NCI-H1694 treated with DMSO at 0.1 percent for 48 hours (cell line): ENCODE measurements at regions not wholly inside any gene's neighbourhood (a gene's known extent, or its start where the extent isn't known, plus 50 kb on each side); places are given as distances from the start of the nearest gene placed in this dataset.
"Not testable (repeated sequence)": the region's sequence is repeated elsewhere in the genome, so short reads cannot be mapped to it uniquely, and the experiment has no call there.

Experiments
- DNase-seq: peaks from one replicate; lab custom pipeline; 2025; lab: John Stamatoyannopoulos, UW

DNA sequence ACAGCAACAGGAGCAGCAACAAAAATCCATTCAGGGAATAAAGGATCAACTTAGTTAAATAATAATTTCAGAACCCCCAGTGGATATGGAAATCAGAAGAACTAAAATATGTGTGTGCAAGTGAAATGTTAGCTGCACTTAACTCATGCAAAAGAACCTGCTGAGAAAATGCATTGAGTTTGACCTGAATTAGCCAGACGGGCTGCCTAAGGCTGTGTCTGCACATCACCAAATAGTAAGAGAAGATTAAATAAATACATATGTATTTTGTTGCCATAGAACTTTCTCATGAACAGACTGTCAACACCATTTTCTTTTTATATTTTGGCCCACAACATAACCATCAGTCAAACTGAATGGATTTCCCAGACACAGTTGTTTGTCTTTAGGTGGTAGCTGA is 262.0 kb upstream of the PIK3C3 start:
- DNase-seq = no peak

GRCh38 chr18:41690332-41691127 is 264.5 kb upstream of the PIK3C3 start:
- DNase-seq = no peak

DNA sequence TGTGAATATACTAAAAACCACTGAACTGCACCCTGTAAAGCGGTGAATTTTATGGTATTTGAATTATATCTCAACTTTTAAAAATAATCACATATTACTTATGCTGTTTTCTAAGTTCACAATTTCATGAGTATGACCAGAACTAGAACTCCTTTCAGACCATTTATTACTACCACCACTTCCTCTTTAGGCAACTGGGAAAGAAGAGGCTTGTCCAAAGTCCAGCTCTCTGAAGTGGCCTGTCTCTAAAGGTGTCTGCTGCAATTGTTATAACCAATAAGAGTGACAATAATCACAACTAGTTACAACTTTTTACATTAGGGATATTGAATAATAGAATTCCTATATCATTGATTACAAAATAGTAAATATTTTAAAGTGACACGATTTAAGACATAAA is 267.9 kb upstream of the PIK3C3 start:
- DNase-seq = no peak

GRCh38 chr18:41681138-41681880 is 273.7 kb upstream of the PIK3C3 start:
- DNase-seq = no peak

DNA sequence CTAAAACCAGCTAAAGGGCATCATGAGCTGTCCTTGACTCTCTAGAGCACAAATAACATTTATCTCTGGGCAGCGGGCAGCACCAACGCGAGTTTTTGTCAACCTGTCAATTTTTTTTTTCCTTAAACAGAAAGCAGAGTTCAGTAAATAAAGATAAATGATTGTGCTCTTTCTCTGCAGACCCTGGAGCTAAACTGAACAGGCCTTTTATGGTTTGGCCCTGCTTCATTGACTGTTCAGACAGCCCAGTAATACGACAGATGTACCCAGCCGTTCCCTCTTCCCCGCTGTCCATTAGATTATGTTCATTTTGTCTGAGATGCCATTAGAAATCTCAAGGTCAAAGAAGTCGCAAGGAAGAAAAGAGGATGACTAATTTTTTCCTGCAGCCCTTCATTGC is 280.5 kb upstream of the PIK3C3 start:
- no peak for DNase-seq

DNA sequence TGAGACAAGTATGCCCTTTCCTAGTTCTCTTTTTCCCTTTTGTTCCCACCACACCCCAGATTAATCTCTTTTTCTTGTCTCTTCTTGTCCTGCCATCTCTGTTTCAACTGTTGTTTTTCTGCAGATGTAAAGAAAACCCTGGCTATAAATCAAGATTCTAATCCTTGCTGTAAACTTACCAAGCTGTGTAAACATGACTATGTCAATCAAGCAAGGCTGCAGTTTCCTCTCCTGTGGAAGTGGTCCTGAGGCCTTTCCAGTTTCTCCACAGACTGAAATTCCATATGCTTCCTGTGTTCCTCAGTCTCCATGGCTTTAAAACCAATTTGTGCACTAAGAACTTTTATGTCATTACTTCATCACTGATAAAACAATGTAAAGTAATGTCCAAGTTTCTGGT is 288.8 kb upstream of the PIK3C3 start:
- DNase-seq = no peak

DNA sequence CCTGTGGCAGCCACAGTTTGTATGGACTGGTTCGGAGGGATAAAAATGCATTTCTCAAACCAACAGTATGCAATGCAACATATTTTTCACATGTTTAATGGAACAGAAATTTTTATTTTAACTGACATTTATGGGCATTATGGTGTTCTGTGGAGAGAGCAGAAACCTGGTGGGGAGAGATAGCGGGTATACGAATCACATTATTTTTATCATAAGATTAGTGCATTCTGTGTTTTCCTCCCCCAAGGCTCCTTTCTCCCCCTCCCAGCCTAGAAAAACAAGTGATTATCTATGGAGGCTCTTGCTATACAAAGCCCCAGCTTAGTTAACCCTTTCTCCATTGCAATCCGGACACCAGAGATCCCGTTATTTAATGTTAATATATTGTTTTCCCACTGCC is 289.8 kb upstream of the PIK3C3 start:
- DNase-seq = no peak

DNA sequence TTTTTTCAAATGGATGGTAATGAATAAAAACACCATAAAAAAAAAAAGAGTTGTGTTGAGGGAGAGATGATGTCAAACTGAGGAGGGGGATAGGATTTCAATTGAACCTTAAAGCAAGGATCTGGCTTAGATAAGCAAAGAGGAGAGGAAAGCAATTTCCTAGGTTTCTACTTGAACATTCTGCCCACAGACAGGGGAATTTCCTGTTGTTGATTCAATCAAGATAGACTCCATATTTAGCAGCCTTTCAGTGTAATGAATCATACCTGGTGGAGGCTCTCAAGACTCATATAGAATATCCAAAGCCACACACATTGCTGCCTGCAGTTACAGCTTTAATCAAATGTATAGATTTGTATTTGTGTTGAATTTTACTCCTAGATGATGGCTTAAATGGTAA is 294.4 kb upstream of the PIK3C3 start:
- no peak for DNase-seq

GRCh38 chr18:41659438-41660130 is 295.4 kb upstream of the PIK3C3 start:
- no peak for DNase-seq

GRCh38 chr18:41657189-41657588 is 297.8 kb upstream of the PIK3C3 start:
- no peak for DNase-seq

DNA sequence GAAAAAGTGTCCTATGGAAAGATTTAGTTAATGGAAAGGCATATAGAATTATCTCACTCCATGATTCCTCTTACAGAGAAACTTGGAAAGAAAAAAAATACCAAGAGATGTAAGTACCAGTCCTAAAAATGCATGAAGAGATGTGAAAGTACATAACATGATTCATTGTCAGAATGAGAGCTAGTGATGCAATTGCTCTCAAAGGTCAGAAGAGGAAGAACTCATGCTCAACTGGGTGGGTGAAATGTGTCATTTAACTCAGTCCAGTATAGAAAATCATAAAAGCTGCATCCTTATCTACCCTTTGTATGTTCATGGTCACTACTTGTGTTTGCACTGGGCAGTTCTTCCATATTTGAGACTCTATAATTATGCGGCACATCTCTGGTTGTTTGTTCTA is 300.0 kb upstream of the PIK3C3 start:
- DNase-seq = no peak

DNA sequence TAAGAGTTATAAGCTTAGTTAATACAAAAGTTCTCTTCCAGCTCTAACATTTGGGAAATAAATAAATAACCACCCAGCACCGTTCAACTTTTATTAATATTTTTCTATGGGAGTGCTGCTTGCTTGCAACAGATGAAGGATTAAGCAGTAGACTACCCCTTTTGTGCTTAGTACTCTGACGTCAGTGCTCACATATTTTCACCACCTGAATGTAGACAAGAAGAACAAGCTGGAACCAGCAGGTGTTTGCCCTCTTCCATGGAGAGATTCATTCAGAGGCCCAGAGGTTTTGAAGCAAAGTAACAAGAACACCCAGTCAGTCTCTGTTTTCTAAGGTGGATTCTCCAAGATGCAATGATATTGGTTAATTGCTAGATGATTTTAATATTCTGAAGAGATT is 307.1 kb upstream of the PIK3C3 start:
- no peak for DNase-seq

- no peak for DNase-seq
Observed at GRCh38 chr18:41646915-41647620, 308.0 kb upstream of the PIK3C3 start.

DNA sequence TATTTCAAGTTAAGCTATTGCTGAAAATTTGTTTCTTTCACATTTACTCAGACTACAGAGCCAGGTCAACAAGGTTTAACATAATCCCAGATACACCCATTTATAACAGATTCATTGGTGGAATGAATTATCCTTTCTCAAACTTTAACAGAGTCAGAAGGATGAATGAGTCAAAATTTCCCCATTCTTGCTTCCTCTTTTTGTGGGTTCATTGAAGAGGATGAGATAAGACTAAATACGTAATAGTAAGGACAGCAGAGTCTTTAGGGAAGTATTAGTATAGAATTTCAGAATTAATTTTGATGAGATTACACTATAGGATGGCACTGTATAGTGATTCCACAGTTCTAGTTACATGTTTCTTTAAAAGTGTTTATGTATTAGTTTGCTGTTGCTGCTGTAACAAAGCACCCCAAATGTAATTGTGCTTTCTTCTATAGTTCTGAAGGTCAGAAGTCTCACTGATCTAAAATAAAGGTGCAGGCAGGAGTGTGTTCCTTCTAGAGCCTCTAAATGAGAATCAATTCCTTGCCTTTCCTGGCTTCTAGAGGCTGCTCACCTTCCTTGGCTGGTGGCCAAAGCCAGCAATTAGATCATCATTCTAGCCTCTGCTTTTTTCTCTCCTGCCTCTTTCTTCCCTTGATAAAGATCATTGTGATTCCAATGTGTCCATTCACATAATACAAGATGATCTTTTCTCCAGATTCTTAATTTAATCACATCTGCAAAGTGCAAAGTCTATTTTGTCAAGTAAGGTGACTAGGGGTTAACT is 309.3 kb upstream of the PIK3C3 start:
- DNase-seq = no peak

DNA sequence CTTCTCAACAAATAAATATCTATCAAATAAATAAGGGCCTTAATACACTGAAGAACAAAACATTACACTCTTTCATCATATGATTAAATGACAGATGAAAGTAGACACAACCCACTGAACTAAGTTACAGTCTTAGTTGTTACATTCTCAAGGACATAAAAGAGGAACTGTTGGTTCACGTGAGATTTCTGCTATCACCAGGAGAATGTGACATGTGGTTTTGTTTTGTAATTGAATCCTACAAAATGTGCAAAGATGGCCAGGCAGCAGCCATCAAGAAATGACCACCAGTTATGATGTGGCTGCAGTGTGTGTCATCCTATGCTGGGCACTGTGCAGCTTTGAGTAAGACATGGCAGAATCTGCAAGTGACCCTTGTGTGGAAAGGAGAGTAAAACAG is 310.6 kb upstream of the PIK3C3 start:
- DNase-seq = no peak

DNA sequence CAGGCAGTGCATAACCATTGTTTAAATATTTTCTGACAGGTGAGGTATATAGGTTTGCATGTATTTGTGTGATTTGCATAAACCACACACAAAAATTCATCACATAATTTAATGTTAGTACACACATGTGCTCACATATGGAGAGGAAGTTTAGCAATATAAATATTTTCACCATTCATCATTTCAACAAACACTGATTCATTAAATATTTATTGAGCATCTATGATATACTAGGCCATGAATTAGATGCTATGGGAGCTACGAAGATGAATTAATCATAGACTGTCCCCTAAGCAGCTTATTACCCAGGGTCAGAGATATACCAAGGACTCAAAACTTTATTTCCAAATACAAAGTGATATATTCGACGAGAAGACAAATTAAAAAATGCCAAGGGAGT is 311.6 kb upstream of the PIK3C3 start:
- DNase-seq = no peak

GRCh38 chr18:41642756-41643155 is 312.3 kb upstream of the PIK3C3 start:
- DNase-seq = no peak

DNA sequence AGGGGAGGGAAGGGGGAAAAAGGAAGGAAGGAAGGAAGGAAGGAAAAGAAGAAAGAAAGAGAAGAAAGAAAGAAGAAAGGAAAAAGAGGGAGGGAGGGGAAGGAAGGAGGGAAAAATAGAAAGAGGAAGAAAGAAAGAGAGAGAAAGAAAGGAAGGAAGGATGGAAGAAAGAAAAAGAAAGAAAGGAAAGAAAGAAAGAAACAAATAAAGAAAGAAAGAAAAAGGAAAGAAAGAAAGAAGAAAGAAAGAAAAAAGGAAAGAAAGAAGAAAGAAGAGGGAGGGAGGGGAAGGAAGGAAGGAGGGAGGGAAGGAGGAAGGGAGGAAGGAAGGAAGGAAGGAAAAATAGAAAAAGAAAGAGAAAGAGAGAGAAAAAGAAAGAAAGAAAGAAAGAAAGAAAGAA is 315.8 kb upstream of the PIK3C3 start:
- DNase-seq = no peak

DNA sequence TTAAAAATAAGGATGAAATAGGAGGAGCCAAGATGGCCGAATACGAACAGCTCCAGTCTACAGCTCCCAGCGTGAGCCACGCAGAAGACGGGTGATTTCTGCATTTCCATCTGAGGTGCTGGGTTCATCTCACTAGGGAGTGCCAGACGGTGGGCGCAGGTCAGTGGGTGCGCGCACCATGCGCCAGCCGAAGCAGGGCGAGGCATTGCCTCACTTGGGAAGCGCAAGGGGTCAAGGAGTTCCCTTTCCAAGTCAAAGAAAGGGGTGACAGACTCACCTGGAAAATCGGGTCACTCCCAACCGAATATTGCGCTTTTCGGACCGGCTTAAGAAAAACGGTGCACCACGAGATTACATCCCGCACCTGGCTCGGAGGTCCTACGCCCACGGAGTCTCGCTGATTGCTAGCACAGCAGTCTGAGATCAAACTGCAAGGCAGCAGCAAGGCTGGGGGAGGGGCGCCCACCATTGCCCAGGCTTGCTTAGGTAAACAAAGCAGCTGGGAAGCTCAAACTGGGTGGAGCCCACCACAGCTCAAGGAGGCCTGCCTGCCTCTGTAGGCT is 323.2 kb upstream of the PIK3C3 start:
- not testable (repeated sequence) for DNase-seq

GRCh38 chr18:41630232-41630886 is 324.7 kb upstream of the PIK3C3 start:
- DNase-seq = no peak

- no peak for DNase-seq
Observed at GRCh38 chr18:41624460-41624859, 330.6 kb upstream of the PIK3C3 start.
